ENCODE measurements at regions not wholly inside any gene's neighbourhood (a gene's known extent, or its start where the extent isn't known, plus 50 kb on each side); places are given as distances from the start of the nearest gene placed in this dataset.

DNA sequence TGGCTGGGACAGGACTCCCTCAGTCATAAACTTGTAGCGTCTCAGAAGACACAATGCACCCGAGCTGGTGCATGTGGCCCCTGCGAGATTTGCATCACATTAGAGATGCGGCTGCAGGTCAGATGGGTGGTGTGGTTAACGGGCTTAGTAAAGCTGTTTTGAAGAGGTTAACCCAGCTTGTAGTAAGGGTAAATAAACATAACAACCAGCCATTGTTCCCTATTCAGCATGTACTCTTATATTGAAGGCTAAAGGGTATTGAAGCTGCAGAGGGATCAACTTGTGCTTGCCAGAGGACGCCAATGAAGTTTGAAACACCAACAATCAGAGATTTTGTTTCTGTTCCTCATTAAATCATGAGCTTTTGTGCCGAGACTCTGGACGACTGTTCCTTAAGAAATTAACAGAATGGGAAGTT lies 79.4 kb downstream of the ZIC5 start:
- TF ChIP-seq POLR2A (IDR thresholded peaks at IDR 0.05) = no peak
- TF ChIP-seq, protein P1, sequence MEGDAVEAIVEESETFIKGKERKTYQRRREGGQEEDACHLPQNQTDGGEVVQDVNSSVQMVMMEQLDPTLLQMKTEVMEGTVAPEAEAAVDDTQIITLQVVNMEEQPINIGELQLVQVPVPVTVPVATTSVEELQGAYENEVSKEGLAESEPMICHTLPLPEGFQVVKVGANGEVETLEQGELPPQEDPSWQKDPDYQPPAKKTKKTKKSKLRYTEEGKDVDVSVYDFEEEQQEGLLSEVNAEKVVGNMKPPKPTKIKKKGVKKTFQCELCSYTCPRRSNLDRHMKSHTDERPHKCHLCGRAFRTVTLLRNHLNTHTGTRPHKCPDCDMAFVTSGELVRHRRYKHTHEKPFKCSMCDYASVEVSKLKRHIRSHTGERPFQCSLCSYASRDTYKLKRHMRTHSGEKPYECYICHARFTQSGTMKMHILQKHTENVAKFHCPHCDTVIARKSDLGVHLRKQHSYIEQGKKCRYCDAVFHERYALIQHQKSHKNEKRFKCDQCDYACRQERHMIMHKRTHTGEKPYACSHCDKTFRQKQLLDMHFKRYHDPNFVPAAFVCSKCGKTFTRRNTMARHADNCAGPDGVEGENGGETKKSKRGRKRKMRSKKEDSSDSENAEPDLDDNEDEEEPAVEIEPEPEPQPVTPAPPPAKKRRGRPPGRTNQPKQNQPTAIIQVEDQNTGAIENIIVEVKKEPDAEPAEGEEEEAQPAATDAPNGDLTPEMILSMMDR (IDR thresholded peaks at IDR 0.05) = no peak

Data from uterus (tissue), 2 donors.